HFFc6 (cell line): ENCODE measurements at regions not wholly inside any gene's neighbourhood (a gene's known extent, or its start where the extent isn't known, plus 50 kb on each side); places are given as distances from the start of the nearest gene placed in this dataset.

Source experiments
- DNase-seq: peaks from one replicate; pipeline ENCODE4 v3.0.0-alpha.2; 2018
- H3K27ac Mint-ChIP-seq: 2 replicates; pipeline ENCODE4 v1.8.0; 2020; ENCODE audit warnings: mild to moderate bottlenecking, mixed read lengths
- H3K27me3 Mint-ChIP-seq: 2 replicates; pipeline ENCODE4 v1.8.0; 2021; ENCODE audit warnings: mild to moderate bottlenecking, moderate library complexity, mixed read lengths; ENCODE audit not compliant: insufficient read depth
- H3K36me3 Mint-ChIP-seq: 2 replicates; pipeline ENCODE4 v1.8.0; 2021; ENCODE audit warnings: low read depth, mixed read lengths
- H3K4me1 Mint-ChIP-seq: 2 replicates; pipeline ENCODE4 v1.8.0; 2020; ENCODE audit warnings: low read depth, mixed read lengths
- H3K4me3 Mint-ChIP-seq: 2 replicates; pipeline ENCODE4 v1.8.0; 2020; ENCODE audit warnings: mild to moderate bottlenecking, moderate library complexity, mixed read lengths
- H3K9me3 Mint-ChIP-seq: 2 replicates; pipeline ENCODE4 v1.8.0; 2020; ENCODE audit warnings: mild to moderate bottlenecking, mixed read lengths
- TF ChIP-seq, protein P1 (sequence below): fragments of 200-600 bp; sonication (generic); IDR thresholded peaks from 2 replicates; pipeline ENCODE4 v1.5.0; 2021; ENCODE audit warnings: antibody characterized with exemption, mild to moderate bottlenecking

DNA sequence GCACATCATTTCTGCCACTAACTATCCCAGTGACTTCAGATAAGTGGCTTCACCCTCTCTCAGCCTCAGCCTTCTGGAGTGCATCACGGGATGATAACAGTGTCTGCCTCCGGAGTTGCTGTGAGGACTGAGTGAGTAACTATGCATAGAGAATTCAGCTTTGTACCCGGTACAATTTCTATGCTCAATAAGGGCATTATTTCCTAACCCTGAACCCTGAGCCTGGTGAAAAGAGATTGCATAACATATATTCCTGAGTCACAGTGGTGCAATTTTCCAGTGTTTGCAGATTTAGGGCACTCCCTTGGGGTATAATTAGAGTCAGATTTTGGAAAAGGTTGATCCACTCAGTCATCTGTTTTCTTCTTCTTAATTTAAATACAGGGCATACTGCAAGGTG lies 181.1 kb downstream of the PTPN11 start:
- Mint-ChIP-seq H3K27ac (no peak overlapping the region), H3K4me1 (no peaks in the 10 kb centered on the region), H3K27me3 (peaks cover 2% of the 10 kb centered on the region; the same call in 1 of the 2 replicates), H3K9me3 (peaks cover 7% of the 10 kb centered on the region), H3K4me3 (no peak overlapping the region), H3K36me3 (no peaks in the 10 kb centered on the region)
- TF ChIP-seq, protein P1, sequence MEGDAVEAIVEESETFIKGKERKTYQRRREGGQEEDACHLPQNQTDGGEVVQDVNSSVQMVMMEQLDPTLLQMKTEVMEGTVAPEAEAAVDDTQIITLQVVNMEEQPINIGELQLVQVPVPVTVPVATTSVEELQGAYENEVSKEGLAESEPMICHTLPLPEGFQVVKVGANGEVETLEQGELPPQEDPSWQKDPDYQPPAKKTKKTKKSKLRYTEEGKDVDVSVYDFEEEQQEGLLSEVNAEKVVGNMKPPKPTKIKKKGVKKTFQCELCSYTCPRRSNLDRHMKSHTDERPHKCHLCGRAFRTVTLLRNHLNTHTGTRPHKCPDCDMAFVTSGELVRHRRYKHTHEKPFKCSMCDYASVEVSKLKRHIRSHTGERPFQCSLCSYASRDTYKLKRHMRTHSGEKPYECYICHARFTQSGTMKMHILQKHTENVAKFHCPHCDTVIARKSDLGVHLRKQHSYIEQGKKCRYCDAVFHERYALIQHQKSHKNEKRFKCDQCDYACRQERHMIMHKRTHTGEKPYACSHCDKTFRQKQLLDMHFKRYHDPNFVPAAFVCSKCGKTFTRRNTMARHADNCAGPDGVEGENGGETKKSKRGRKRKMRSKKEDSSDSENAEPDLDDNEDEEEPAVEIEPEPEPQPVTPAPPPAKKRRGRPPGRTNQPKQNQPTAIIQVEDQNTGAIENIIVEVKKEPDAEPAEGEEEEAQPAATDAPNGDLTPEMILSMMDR: no peak
- no peak for DNase-seq

DNA sequence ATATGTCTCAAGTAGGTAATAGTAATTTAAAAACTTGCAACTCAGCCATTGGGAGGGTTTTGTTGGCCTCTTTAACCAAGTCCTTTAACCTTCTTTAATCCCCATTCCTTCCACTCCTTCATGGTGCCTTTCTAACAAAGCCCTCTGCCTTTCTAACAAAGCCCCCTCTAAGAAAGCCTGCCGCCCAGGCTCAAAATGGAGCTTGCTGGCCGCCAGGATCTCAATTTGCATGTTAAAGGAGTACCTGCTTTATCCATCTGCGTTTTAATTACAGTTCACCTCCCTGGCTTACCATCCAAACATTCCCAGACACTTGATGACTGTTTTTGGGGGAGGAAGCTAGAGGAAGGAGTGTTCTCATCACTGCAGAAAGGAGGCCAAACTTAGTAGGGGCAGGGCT lies 183.4 kb downstream of the PTPN11 start:
- Mint-ChIP-seq H3K4me1 (no peaks in the 10 kb centered on the region), H3K27me3 (no peaks in the 10 kb centered on the region; the same call in 1 of the 2 replicates), H3K27ac (no peak overlapping the region), H3K9me3 (peaks cover 9% of the 10 kb centered on the region), H3K36me3 (no peaks in the 10 kb centered on the region), H3K4me3 (no peak overlapping the region)
- TF ChIP-seq, protein P1: no peak
- DNase-seq: no peak

DNA sequence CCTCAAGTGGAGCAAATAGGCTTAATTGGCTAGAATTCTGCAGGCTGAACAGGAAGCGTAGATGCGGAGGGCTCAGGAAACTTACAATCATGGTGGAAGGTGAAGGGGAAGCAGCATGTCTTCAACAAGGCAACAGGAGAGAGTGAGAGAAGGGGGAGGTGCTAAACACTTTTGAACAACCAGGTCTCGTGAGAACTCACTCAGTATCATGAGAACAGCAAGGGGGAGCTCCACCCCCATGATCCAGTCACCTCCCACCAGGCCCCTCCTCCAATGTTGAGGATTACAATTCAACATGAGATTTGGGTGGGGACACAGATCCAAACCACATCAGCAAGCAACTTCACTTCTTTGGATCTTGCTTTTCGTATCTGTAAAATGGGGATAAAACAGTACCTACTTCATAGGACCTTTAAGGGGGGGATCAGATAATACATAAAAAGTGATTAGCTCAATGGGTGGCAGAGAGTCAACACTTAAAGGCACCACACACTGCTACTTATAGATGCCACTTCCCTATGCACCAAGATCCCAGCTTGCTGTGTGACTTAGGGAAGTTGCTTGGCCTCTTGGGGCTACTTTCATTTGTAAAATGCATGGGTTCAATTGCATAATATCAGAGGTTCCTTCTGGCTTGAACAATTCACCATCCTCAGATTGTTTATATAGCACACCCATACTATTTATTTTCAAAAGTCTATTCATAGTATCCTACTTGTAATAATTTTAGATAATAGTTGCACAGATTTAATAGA lies 184.8 kb upstream of the RPH3A start:
- Mint-ChIP-seq H3K4me1 (no peaks in the 10 kb centered on the region), H3K4me3 (no peak overlapping the region), H3K9me3 (peaks cover 5% of the 10 kb centered on the region), H3K27ac (no peak overlapping the region), H3K27me3 (peaks cover 1% of the 10 kb centered on the region; the same call in 1 of the 2 replicates), H3K36me3 (no peaks in the 10 kb centered on the region)
- DNase-seq: no peak
- TF ChIP-seq, protein P1: no peak

DNA sequence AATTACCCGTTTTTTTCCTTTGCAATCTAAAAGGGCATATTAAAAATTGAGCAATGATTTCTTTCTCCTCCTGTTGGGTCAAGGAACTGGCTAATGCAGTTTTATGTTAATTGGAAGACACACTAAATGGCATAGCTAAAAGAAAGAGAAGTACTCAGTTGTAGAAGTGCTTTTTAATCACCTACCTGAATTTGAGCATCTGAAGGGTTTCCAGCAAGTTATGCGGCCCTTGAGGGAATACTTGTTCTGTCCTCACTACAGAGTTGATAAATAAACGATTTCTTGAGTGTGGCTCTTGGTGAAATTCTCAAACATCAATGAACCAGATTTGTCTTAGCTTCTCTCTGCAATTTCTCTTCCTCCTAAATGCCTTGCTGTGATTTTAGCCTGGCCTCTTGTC lies 184.1 kb upstream of the RPH3A start:
- Mint-ChIP-seq H3K4me3 (no peak overlapping the region), H3K4me1 (no peaks in the 10 kb centered on the region), H3K27ac (no peak overlapping the region), H3K27me3 (peaks cover 1% of the 10 kb centered on the region; the same call in 1 of the 2 replicates), H3K9me3 (peaks cover 5% of the 10 kb centered on the region), H3K36me3 (no peaks in the 10 kb centered on the region)
- no peak for DNase-seq
- TF ChIP-seq, protein P1: no peak

DNA sequence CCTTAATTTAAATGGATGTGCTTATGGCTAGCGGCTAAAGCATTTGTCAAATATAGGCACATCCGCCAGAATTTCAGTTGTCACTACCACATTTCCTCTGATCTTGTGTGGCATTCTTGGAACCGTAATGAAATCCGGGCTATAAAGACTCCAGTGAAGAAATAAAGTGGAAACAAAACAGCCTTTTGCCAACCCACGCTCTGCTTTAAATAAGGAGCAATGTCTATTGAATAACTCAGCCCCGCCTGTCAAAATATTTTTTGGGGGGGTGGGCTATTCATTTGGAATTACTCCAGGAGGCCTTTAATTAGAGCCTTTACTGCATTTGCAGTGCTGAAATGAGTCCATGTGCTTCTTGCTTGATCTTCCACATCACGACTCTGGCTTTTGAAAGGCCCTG lies 179.6 kb upstream of the RPH3A start:
- Mint-ChIP-seq H3K27me3 (peaks cover 1% of the 10 kb centered on the region; the same call in 1 of the 2 replicates), H3K27ac (no peak overlapping the region)
- TF ChIP-seq, protein P1: no peak

More for the DNA sequence above, 179.6 kb upstream of the RPH3A start:
- Mint-ChIP-seq H3K4me3 (no peak overlapping the region), H3K9me3 (no peaks in the 10 kb centered on the region; the same call in 1 of the 2 replicates), H3K4me1 (no peaks in the 10 kb centered on the region), H3K36me3 (no peaks in the 10 kb centered on the region)
- no peak for DNase-seq
